ENCODE measurements at regions not wholly inside any gene's neighbourhood (a gene's known extent, or its start where the extent isn't known, plus 50 kb on each side); places are given as distances from the start of the nearest gene placed in this dataset.
A peak's percentile ranks its signal among the peaks of the same experiment; 100 is the strongest.

GRCh38 chr2:41644936-41645335 is 402.9 kb upstream of the PKDCC start:
- no peak for ATAC-seq
- ChIA-PET SMC1A (ENCODE audit: uncharacterized antibody, unreplicated experiment) (no interaction called here), POLR2A (no interaction called here), RAD21 (ENCODE audit: unreplicated experiment) (no interaction called here), CTCF (no interaction called here)
- 2% methylated on average over 2 of the region's 2 CpGs for WGBS (ENCODE audit: insufficient coverage, insufficient replicate concordance, low lambda C conversion rate, missing lambda C conversion rate)
- Histone ChIP-seq H3K4me2 (ENCODE audit: control insufficient read depth, insufficient read depth) (no peak overlapping the region), H2AFZ (ENCODE audit: control insufficient read depth, low read depth, low read length) (no peak overlapping the region), H3K9me3 (replicated peaks; ENCODE audit: control insufficient read depth, insufficient read depth, low read length) (no peaks in the 10 kb centered on the region), H3K27me3 (replicated peaks in 1 of 2; ENCODE audit: control insufficient read depth in 2 of 2, insufficient read depth in 2 of 2, low read length in 1 of 2) (no peaks in the 10 kb centered on the region; a peak in 1 of 4 replicates), H3K4me1 (ENCODE audit: control insufficient read depth, insufficient read depth, low read length) (no peaks in the 10 kb centered on the region), H3K4me3 (no peak overlapping the region), H3K27ac (ENCODE audit: control insufficient read depth, insufficient read depth) (no peak overlapping the region), H3K36me3 (ENCODE audit: control insufficient read depth in 2 of 2, insufficient read depth in 2 of 2, low read length in 1 of 2) (no peaks in the 10 kb centered on the region), H3K9ac (ENCODE audit: control insufficient read depth, insufficient read depth, low read length) (no peak overlapping the region), H4K20me1 (ENCODE audit: control insufficient read depth, insufficient read depth) (no peaks in the 10 kb centered on the region), H3K79me2 (ENCODE audit: control insufficient read depth, insufficient read depth, low read length) (no peaks in the 10 kb centered on the region)
- in situ Hi-C loops (cut with MboI) = no loop called here
- no TSS peak for BruUV-seq (replicated peaks)
- DNase-seq (ENCODE audit: low read depth, low spot score) = no peak
- intact Hi-C loops (cut with micrococcal nuclease; ENCODE audit: unreplicated experiment) = no loop called here
- peak; percentile 7 for FAIRE-seq
- no peak for TF ChIP-seq SREBF1 (IDR thresholded peaks at IDR 0.05; ENCODE audit: low read length)
- no peak for TF ChIP-seq SUZ12 (IDR thresholded peaks at IDR 0.05; ENCODE audit: unreplicated experiment)
- no peak for TF ChIP-seq REST (IDR thresholded peaks at IDR 0.05; ENCODE audit: low read depth, low read length)
- TF ChIP-seq, protein P1, sequence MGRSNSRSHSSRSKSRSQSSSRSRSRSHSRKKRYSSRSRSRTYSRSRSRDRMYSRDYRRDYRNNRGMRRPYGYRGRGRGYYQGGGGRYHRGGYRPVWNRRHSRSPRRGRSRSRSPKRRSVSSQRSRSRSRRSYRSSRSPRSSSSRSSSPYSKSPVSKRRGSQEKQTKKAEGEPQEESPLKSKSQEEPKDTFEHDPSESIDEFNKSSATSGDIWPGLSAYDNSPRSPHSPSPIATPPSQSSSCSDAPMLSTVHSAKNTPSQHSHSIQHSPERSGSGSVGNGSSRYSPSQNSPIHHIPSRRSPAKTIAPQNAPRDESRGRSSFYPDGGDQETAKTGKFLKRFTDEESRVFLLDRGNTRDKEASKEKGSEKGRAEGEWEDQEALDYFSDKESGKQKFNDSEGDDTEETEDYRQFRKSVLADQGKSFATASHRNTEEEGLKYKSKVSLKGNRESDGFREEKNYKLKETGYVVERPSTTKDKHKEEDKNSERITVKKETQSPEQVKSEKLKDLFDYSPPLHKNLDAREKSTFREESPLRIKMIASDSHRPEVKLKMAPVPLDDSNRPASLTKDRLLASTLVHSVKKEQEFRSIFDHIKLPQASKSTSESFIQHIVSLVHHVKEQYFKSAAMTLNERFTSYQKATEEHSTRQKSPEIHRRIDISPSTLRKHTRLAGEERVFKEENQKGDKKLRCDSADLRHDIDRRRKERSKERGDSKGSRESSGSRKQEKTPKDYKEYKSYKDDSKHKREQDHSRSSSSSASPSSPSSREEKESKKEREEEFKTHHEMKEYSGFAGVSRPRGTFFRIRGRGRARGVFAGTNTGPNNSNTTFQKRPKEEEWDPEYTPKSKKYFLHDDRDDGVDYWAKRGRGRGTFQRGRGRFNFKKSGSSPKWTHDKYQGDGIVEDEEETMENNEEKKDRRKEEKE (IDR thresholded peaks at IDR 0.05) = no peak
- TF ChIP-seq ESRRA (IDR thresholded peaks at IDR 0.05; ENCODE audit: low read length) = no peak
- no peak for TF ChIP-seq E2F8 (IDR thresholded peaks at IDR 0.05; ENCODE audit: low read depth, partially characterized antibody)
- TF ChIP-seq PAX8 (IDR thresholded peaks at IDR 0.05) = no peak
- no peak for TF ChIP-seq TBL1XR1 (IDR thresholded peaks at IDR 0.05; ENCODE audit: low read depth, low read length)
- no peak for TF ChIP-seq STAT1 (conservative IDR thresholded peaks at IDR 0.05)
- TF ChIP-seq ZZZ3 (IDR thresholded peaks at IDR 0.05; ENCODE audit: control insufficient read depth, insufficient read length, low read depth) = no peak
- TF ChIP-seq, protein P2, sequence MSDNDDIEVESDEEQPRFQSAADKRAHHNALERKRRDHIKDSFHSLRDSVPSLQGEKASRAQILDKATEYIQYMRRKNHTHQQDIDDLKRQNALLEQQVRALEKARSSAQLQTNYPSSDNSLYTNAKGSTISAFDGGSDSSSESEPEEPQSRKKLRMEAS (IDR thresholded peaks at IDR 0.05; ENCODE audit: low read depth, low read length) = no peak
- no peak for TF ChIP-seq IRF4 (IDR thresholded peaks at IDR 0.05; ENCODE audit: low read depth, low read length)
- no peak for TF ChIP-seq MXI1 (IDR thresholded peaks at IDR 0.05; ENCODE audit: low read depth, low read length)
- TF ChIP-seq NR2C1 (IDR thresholded peaks at IDR 0.05) = no peak
- no peak for TF ChIP-seq SMAD1 (IDR thresholded peaks at IDR 0.05; ENCODE audit: low read depth, partially characterized antibody)
- no peak for TF ChIP-seq ZSCAN29 (IDR thresholded peaks at IDR 0.05)
- no peak for TF ChIP-seq WRNIP1 (IDR thresholded peaks at IDR 0.05; ENCODE audit: borderline replicate concordance, low read depth, low read length)
- no peak for TF ChIP-seq MEF2B (IDR thresholded peaks at IDR 0.05; ENCODE audit: partially characterized antibody, poor library complexity, severe bottlenecking)

Data from GM12878 (cell line).